Rectal smooth muscle tissue (tissue), 1 donor: ENCODE measurements at regions not wholly inside any gene's neighbourhood (a gene's known extent, or its start where the extent isn't known, plus 50 kb on each side); places are given as distances from the start of the nearest gene placed in this dataset.

Experiments
- H3K27ac ChIP-seq: one replicate; pipeline ENCODE4 v1.7.0; 2013; ENCODE audit warnings: low read depth, low read length, inconsistent platforms
- H3K27me3 ChIP-seq: one replicate; pipeline ENCODE4 v1.7.0; 2013; ENCODE audit warnings: low read length; ENCODE audit not compliant: control insufficient read depth, insufficient read depth
- H3K36me3 ChIP-seq: one replicate; pipeline ENCODE4 v1.7.0; 2013; ENCODE audit warnings: low read length; ENCODE audit not compliant: control insufficient read depth, insufficient read depth
- H3K4me1 ChIP-seq: one replicate; pipeline ENCODE4 v1.7.0; 2013; ENCODE audit warnings: low read length; ENCODE audit not compliant: control insufficient read depth, insufficient read depth
- H3K4me3 ChIP-seq: one replicate; pipeline ENCODE4 v1.7.0; 2013; ENCODE audit warnings: low read length
- H3K9ac ChIP-seq: one replicate; pipeline ENCODE4 v1.7.0; 2013; ENCODE audit warnings: low read length

GRCh38 chr4:154015578-154015977 is 226.7 kb upstream of the SFRP2 start:
- Histone ChIP-seq H3K36me3 (no peaks in the 10 kb centered on the region), H3K4me3 (no peak overlapping the region), H3K27ac (no peak overlapping the region), H3K4me1 (peaks cover 5% of the 10 kb centered on the region), H3K27me3 (no peaks in the 10 kb centered on the region), H3K9ac (no peak overlapping the region)

DNA sequence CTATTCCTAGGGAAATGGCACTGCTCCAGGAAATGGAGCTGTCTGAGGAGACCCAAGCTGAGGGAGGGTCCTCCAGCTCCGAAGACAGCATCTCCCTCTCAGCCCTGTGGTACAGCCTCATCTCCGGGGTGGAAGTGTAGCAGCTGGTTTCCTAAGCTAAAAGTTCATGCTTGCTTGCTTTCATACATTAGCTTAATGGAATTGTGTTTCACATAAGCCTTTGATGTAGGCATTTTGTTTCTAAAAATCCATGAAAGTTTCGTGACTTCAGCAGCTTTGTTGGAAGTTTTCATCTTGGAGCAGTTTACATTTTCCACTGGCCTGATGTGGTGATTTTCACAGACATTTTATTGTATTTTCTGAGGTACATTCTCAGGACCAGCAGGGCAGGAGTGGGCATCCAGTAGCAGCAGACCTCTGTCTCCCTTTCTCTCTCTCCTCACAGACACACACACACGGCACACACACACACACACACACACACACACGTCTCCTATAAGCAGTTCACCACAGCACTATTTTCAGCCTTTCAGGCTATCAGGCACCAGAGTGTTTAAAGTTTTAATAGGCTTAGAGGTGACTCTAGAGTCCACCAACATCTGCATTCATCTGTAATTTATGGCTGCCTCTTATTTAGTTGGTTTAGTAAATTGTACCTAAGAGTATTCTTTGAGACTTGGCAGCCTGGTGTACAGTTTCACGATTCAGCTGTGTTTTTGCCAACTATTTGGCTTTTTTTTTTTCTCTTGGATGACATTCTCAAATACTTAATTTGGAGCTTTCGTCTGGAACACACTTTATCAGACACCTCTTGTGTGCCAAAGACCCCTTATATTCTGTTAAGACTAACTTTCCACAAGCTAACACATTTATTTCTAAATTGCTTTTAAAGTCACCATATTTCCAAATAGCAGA is 225.8 kb upstream of the SFRP2 start:
- Histone ChIP-seq H3K27me3 (no peaks in the 10 kb centered on the region), H3K36me3 (no peaks in the 10 kb centered on the region), H3K4me1 (peaks cover 9% of the 10 kb centered on the region), H3K27ac (no peak overlapping the region), H3K9ac (no peak overlapping the region), H3K4me3 (no peak overlapping the region)

DNA sequence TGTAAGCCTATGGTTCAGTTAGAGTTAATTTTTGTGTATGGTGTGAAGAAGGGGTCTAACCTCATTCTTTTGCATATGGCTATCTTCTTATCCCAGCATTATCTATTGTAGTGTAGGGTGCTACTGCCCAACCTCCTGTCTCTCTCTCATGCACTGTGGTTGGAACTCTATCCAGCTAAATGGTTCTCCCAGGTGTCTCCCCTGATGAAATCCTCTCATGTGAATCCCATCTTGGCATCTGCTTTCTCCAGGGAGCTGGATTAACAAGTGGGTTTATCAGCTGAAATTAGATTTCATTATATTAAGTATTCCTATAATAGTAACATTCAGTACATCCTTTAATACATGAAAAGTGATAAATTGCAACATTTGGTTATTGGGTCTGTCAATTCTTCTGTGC is 224.7 kb upstream of the SFRP2 start:
- no peak overlapping the region for H3K9ac ChIP-seq
- no peaks in the 10 kb centered on the region for H3K27me3 ChIP-seq
- H3K27ac ChIP-seq: no peak overlapping the region
- peaks cover 9% of the 10 kb centered on the region for H3K4me1 ChIP-seq
- H3K36me3 ChIP-seq: no peaks in the 10 kb centered on the region
- no peak overlapping the region for H3K4me3 ChIP-seq

GRCh38 chr4:154010371-154010770 is 221.5 kb upstream of the SFRP2 start:
- H3K4me1 ChIP-seq: peaks cover 9% of the 10 kb centered on the region
- peak overlapping the region; percentile 54 for H3K27ac ChIP-seq
- H3K27me3 ChIP-seq: no peaks in the 10 kb centered on the region
- H3K4me3 ChIP-seq: no peak overlapping the region
- no peak overlapping the region for H3K9ac ChIP-seq
- H3K36me3 ChIP-seq: no peaks in the 10 kb centered on the region

DNA sequence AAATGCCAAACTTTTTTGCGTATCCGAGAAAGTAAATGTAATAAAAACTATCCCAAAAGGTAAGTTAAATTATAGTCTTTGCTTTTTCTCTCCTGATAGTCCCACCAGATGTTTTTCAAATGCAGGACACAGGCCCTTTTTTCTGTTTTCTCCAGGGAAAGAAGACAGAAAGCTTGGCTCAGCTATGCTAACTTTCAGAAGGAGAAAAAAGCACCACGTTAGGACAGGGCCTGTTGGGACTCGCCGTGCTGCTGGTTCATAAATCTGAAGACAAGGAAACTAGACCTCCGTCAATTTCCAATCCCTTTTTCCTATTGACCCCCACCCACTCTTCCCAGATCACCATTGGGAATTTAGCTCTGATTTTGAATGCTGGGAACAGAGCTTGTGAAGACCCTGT is 220.9 kb upstream of the SFRP2 start:
- Histone ChIP-seq H3K36me3 (no peaks in the 10 kb centered on the region), H3K27me3 (no peaks in the 10 kb centered on the region), H3K4me1 (peaks cover 9% of the 10 kb centered on the region), H3K4me3 (no peak overlapping the region), H3K27ac (peak overlapping the region; percentile 54), H3K9ac (no peak overlapping the region)

- H3K9ac ChIP-seq: no peak overlapping the region
- no peak overlapping the region for H3K4me3 ChIP-seq
- no peaks in the 10 kb centered on the region for H3K27me3 ChIP-seq
- no peak overlapping the region for H3K27ac ChIP-seq
- peaks cover 5% of the 10 kb centered on the region for H3K4me1 ChIP-seq
- no peaks in the 10 kb centered on the region for H3K36me3 ChIP-seq
Measured at GRCh38 chr4:154009191-154009590, 220.3 kb upstream of the SFRP2 start.

DNA sequence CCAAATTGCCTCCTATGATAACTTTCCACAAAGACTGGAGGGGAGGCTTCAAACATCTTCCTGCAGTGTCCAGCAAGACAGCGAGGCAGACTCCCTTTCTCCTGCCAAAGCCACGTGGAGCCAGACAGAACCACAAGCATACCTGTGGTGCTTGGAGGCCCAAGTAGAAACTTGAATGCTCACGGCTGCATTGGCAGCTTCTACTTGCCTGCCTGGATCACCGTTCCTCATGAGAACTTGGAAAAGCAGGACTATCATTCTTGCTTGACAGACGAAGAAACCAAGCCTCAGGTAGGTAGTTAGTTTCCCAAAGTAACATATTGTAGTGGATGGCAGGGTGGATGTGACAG is 216.3 kb upstream of the SFRP2 start:
- no peak overlapping the region for H3K27ac ChIP-seq

GRCh38 chr4:154004507-154005170 is 215.8 kb upstream of the SFRP2 start:
- Histone ChIP-seq H3K4me3 (no peak overlapping the region), H3K4me1 (no peaks in the 10 kb centered on the region), H3K27me3 (no peaks in the 10 kb centered on the region), H3K9ac (no peak overlapping the region), H3K27ac (no peak overlapping the region), H3K36me3 (no peaks in the 10 kb centered on the region)

More for the DNA sequence above, 216.3 kb upstream of the SFRP2 start:
- Histone ChIP-seq H3K36me3 (no peaks in the 10 kb centered on the region), H3K9ac (no peak overlapping the region), H3K27me3 (no peaks in the 10 kb centered on the region), H3K4me1 (peaks cover 4% of the 10 kb centered on the region), H3K4me3 (no peak overlapping the region)

GRCh38 chr4:154004016-154004415 is 215.1 kb upstream of the SFRP2 start:
- no peak overlapping the region for H3K27ac ChIP-seq
- no peaks in the 10 kb centered on the region for H3K4me1 ChIP-seq
- no peak overlapping the region for H3K4me3 ChIP-seq
- H3K27me3 ChIP-seq: no peaks in the 10 kb centered on the region
- H3K9ac ChIP-seq: no peak overlapping the region
- H3K36me3 ChIP-seq: no peaks in the 10 kb centered on the region

DNA sequence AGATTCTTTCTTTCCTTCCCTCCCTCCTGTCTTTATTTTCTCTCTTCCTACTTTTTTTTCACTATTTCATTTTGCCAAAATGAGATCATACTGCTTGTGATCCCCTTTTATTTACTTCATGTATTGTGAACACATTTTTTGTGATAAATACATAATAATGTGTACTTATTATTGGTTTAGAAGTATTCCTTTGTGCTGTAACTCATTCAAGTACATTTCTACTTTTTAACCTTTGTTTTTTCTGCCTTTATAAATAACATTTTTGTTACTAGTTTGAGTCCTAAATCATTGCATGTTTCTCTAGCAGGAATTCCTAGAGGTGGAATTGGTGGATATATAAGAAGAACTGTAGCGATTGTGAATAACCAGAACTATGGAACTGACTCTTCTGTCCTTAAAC is 214.5 kb upstream of the SFRP2 start:
- Histone ChIP-seq H3K4me3 (no peak overlapping the region), H3K4me1 (no peaks in the 10 kb centered on the region), H3K27ac (no peak overlapping the region)

DNA sequence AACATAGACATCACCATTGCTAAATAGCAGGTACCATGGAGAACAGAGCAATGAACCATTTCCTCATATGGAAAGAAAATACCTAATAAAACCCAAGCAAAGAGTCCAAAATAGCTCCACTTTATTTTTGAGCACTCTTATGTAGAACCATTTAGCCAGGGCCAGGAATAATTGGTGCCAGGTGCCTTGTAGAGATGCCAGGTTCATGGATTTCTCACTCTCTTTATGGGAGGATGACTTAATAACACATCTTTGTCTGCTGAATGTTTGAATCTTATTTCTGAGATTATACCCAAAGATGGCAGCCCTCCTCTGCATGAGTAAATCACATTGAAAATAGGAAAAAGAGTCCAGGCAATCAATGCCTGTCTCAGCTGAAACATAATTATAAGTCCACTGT is 212.3 kb upstream of the SFRP2 start:
- Histone ChIP-seq H3K4me3 (no peak overlapping the region), H3K27me3 (no peaks in the 10 kb centered on the region)

More for the DNA sequence above, 214.5 kb upstream of the SFRP2 start:
- Histone ChIP-seq H3K27me3 (no peaks in the 10 kb centered on the region), H3K36me3 (no peaks in the 10 kb centered on the region), H3K9ac (no peak overlapping the region)

GRCh38 chr4:153997516-153997915 is 208.6 kb upstream of the SFRP2 start:
- no peaks in the 10 kb centered on the region for H3K36me3 ChIP-seq
- H3K4me3 ChIP-seq: no peak overlapping the region
- H3K4me1 ChIP-seq: no peaks in the 10 kb centered on the region
- H3K9ac ChIP-seq: no peak overlapping the region
- H3K27me3 ChIP-seq: no peaks in the 10 kb centered on the region
- no peak overlapping the region for H3K27ac ChIP-seq

More for the DNA sequence above, 212.3 kb upstream of the SFRP2 start:
- H3K36me3 ChIP-seq: no peaks in the 10 kb centered on the region
- H3K27ac ChIP-seq: no peak overlapping the region
- H3K4me1 ChIP-seq: no peaks in the 10 kb centered on the region
- no peak overlapping the region for H3K9ac ChIP-seq

GRCh38 chr4:153989505-153989904 is 200.6 kb upstream of the SFRP2 start:
- no peak overlapping the region for H3K4me3 ChIP-seq
- H3K36me3 ChIP-seq: no peaks in the 10 kb centered on the region
- no peaks in the 10 kb centered on the region for H3K27me3 ChIP-seq
- no peaks in the 10 kb centered on the region for H3K4me1 ChIP-seq
- H3K9ac ChIP-seq: no peak overlapping the region
- H3K27ac ChIP-seq: no peak overlapping the region
